ENCODE measurements at regions not wholly inside any gene's neighbourhood (a gene's known extent, or its start where the extent isn't known, plus 50 kb on each side); places are given as distances from the start of the nearest gene placed in this dataset.

- CTCF ChIA-PET, result no interaction called here
- Histone ChIP-seq H3K4me3 (ENCODE audit: low read depth, low read length) (no peak overlapping the region), H3K36me3 (ENCODE audit: control insufficient read depth, insufficient read depth, low read length) (no peaks in the 10 kb centered on the region), H3K9me3 (no peaks in the 10 kb centered on the region), H3K4me1 (no peaks in the 10 kb centered on the region), H3K27me3 (replicated peaks; ENCODE audit: control insufficient read depth, insufficient read depth, low read length) (no peaks in the 10 kb centered on the region)
- Mint-ChIP-seq H3K9me3 (ENCODE audit: unreplicated experiment) (no peaks in the 10 kb centered on the region), H3K27ac (ENCODE audit: unreplicated experiment) (no peak overlapping the region), H3K4me1 (ENCODE audit: low read depth, unreplicated experiment) (no peaks in the 10 kb centered on the region), H3K27me3 (ENCODE audit: insufficient read depth, unreplicated experiment) (no peaks in the 10 kb centered on the region), H3K36me3 (ENCODE audit: insufficient read depth, unreplicated experiment) (no peaks in the 10 kb centered on the region), H3K4me3 (ENCODE audit: unreplicated experiment) (no peak overlapping the region)
- TF ChIP-seq CTCF (IDR thresholded peaks at IDR 0.05; ENCODE audit: insufficient read depth in 1 of 2, low read depth in 1 of 2, low read length in 1 of 2, severe bottlenecking in 1 of 2, unreplicated experiment in 1 of 2), result no peak
- no peak for DNase-seq
- intact Hi-C loops (cut with micrococcal nuclease; ENCODE audit: unreplicated experiment), result no loop called here
- BruUV-seq (replicated peaks), result no TSS peak
- POLR2A ChIA-PET, result no interaction called here
Observed at GRCh38 chr9:135275571-135276289, 188.3 kb downstream of the OLFM1 start.

DNA sequence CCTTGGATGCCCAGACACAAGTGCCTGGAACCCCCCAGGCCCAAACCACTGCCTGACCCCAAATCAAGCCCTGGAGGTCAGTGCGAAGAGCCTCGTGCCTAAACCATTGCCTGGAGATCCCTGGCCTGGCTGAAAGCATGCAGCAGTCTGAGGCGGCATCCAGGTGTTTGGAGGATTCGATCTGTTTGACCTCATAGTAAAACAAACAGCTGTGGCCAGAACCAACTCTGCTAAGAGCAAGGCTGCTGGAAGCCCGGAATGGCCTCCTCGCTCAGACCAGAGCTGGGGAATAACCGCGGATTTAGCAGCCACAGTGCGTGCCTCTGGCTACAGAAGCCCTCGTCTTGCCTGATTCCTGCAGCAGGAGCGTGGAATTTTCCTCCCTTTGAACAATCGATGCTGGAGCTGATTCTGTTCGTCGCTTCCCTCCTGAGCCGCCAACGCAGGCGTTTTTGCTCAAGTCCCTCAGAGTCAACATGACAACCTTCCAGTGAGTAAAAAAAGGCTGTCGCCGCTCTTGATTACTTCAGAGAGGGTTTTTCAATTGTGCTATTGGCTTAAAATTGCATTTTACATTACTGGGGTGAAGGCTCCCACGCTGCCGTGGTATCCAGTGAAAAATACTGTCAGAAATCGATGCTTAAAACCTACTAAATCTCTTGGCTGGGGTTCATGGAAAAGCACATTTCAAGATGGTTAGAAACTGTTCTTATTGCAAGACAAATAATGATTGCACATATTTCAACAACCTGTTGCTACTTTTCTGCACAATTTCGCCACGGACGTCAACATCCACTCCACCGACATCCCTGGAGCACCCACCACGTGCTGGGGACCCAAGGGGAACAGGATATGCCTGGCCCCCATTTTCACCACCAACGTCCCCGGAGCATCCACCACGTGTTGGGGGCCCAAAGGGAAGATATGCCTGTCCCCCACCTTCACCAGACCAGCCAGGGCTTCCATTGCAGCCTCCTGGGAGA lies 190.0 kb downstream of the OLFM1 start:
- H3K27me3 ChIP-seq (replicated peaks; ENCODE audit: control insufficient read depth, insufficient read depth, low read length), result no peaks in the 10 kb centered on the region
- H3K27me3 Mint-ChIP-seq (ENCODE audit: insufficient read depth, unreplicated experiment), result peaks cover 2% of the 10 kb centered on the region
- DNase-seq, result no peak
- H3K4me3 Mint-ChIP-seq (ENCODE audit: unreplicated experiment), result no peak overlapping the region
- H3K4me1 Mint-ChIP-seq (ENCODE audit: low read depth, unreplicated experiment), result no peaks in the 10 kb centered on the region
- no TSS peak for BruUV-seq (replicated peaks)
- no peaks in the 10 kb centered on the region for H3K36me3 Mint-ChIP-seq (ENCODE audit: insufficient read depth, unreplicated experiment)
- no peak for TF ChIP-seq CTCF (IDR thresholded peaks at IDR 0.05; ENCODE audit: insufficient read depth in 1 of 2, low read depth in 1 of 2, low read length in 1 of 2, severe bottlenecking in 1 of 2, unreplicated experiment in 1 of 2)
- H3K9me3 ChIP-seq, result no peaks in the 10 kb centered on the region
- no peaks in the 10 kb centered on the region for H3K9me3 Mint-ChIP-seq (ENCODE audit: unreplicated experiment)
- no peaks in the 10 kb centered on the region for H3K4me1 ChIP-seq
- no peak overlapping the region for H3K4me3 ChIP-seq (ENCODE audit: low read depth, low read length)
- H3K36me3 ChIP-seq (ENCODE audit: control insufficient read depth, insufficient read depth, low read length), result no peaks in the 10 kb centered on the region
- POLR2A ChIA-PET, result no interaction called here
- intact Hi-C loops (cut with micrococcal nuclease; ENCODE audit: unreplicated experiment), result no loop called here
- CTCF ChIA-PET, result no interaction called here
- H3K27ac Mint-ChIP-seq (ENCODE audit: unreplicated experiment), result no peak overlapping the region

DNA sequence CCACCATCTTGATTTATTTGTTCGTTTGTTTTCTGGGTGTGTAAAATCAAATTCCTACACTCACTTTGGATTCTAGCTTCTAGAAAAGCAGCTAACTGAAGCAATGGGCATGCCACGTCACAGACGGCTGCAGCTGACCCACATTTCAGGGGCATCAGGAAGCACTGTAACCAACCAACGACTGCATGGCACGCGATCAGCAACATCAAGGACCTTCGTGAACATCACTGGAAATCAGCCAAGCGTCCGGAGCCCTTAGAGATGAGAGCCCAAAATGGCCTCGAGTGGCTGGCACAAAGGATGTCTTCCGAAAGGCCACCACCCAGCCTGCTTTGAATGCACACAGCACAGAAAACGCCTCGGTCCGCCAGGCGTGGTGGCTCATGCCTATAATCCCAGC lies 191.1 kb downstream of the OLFM1 start:
- no TSS peak for BruUV-seq (replicated peaks)
- POLR2A ChIA-PET, result no interaction called here
- CTCF ChIA-PET, result no interaction called here
- no peaks in the 10 kb centered on the region for H3K27me3 ChIP-seq (replicated peaks; ENCODE audit: control insufficient read depth, insufficient read depth, low read length)
- no peaks in the 10 kb centered on the region for H3K36me3 ChIP-seq (ENCODE audit: control insufficient read depth, insufficient read depth, low read length)
- Mint-ChIP-seq H3K27me3 (ENCODE audit: insufficient read depth, unreplicated experiment) (peaks cover 2% of the 10 kb centered on the region), H3K4me3 (ENCODE audit: unreplicated experiment) (no peak overlapping the region), H3K9me3 (ENCODE audit: unreplicated experiment) (no peaks in the 10 kb centered on the region), H3K27ac (ENCODE audit: unreplicated experiment) (no peak overlapping the region), H3K4me1 (ENCODE audit: low read depth, unreplicated experiment) (no peaks in the 10 kb centered on the region), H3K36me3 (ENCODE audit: insufficient read depth, unreplicated experiment) (no peaks in the 10 kb centered on the region)
- H3K9me3 ChIP-seq, result no peaks in the 10 kb centered on the region
- no peak for DNase-seq
- H3K4me1 ChIP-seq, result no peaks in the 10 kb centered on the region
- no peak for TF ChIP-seq CTCF (IDR thresholded peaks at IDR 0.05; ENCODE audit: insufficient read depth in 1 of 2, low read depth in 1 of 2, low read length in 1 of 2, severe bottlenecking in 1 of 2, unreplicated experiment in 1 of 2)
- intact Hi-C loops (cut with micrococcal nuclease; ENCODE audit: unreplicated experiment), result no loop called here
- no peak overlapping the region for H3K4me3 ChIP-seq (ENCODE audit: low read depth, low read length)

Data from Caco-2 (cell line).